ENCODE measurements at regions not wholly inside any gene's neighbourhood (a gene's known extent, or its start where the extent isn't known, plus 50 kb on each side); places are given as distances from the start of the nearest gene placed in this dataset.

DNA sequence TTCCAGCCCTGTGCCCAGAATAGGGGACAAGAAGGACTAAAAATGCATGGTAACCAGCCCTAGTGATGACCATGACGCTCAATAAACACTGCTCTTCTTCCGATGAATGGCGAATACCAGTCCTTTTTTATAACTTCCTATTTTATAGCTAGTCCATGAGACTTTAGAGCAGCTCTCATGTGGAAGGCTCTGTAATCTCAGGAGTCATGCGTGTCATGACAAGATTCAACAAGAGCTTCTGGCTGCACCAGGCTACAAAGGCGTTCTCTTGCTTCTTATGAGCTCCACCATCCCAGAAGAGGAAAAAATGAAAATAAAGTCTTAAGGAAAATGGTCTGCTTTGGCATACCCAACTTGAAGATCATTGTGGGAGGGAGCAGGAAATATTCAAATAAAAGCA, 141.0 kb downstream of the TMCO5A start:
- Histone ChIP-seq H3K4me3 (replicated peaks in 1 of 3; ENCODE audit: insufficient read depth in 1 of 3, low read depth in 1 of 3, low read length in 3 of 3) (no peak overlapping the region), H3K9me1 (replicated peaks; ENCODE audit: control insufficient read depth, extremely low read depth, insufficient read depth, low read length) (no peaks in the 10 kb centered on the region), H3K9me3 (replicated peaks; ENCODE audit: control insufficient read depth, insufficient read depth, low read length) (no peaks in the 10 kb centered on the region), H3K9ac (replicated peaks; ENCODE audit: extremely low read depth, insufficient read depth, low read length) (no peak overlapping the region), H3K79me2 (ENCODE audit: control insufficient read depth, insufficient read depth, low read length) (no peaks in the 10 kb centered on the region), H4K20me1 (replicated peaks; ENCODE audit: control insufficient read depth, extremely low read depth, insufficient read depth, low read length) (no peaks in the 10 kb centered on the region), H3K36me3 (ENCODE audit: control insufficient read depth in 2 of 2, extremely low read depth in 1 of 2, insufficient read depth in 2 of 2, low read length in 2 of 2) (no peaks in the 10 kb centered on the region), H2AFZ (ENCODE audit: low read depth, low read length) (no peak overlapping the region), H3K4me2 (ENCODE audit: insufficient read depth, low read length) (no peak overlapping the region), H3K27ac (ENCODE audit: insufficient read depth, low read depth, low read length) (no peak overlapping the region), H3K27me3 (ENCODE audit: control insufficient read depth in 2 of 2, insufficient read depth in 2 of 2, low read length in 2 of 2) (no peaks in the 10 kb centered on the region), H3K4me1 (ENCODE audit: control insufficient read depth, extremely low read depth, insufficient read depth, low read length) (peaks cover 42% of the 10 kb centered on the region)
- DNase-seq (ENCODE audit: low read depth, low spot score), result no peak
- intact Hi-C loops (cut with micrococcal nuclease), result loop anchor here (10.0 kb wide), 1 partner anchor 279 kb away; no protein-coding TSS in a partner anchor
- BruUV-seq (replicated peaks), result no TSS peak
- no peak for FAIRE-seq
- CTCF ChIA-PET, result no interaction called here
- TF ChIP-seq POLR2AphosphoS5 (IDR thresholded peaks at IDR 0.05; ENCODE audit: insufficient read depth, low read depth, low read length) (no peak), EZH2 (IDR thresholded peaks at IDR 0.05; ENCODE audit: borderline replicate concordance, low read depth, low read length, severe bottlenecking) (no peak), GATA2 (IDR thresholded peaks at IDR 0.05; ENCODE audit: insufficient read depth, insufficient read length, low read depth, low read length) (no peak), JUN (IDR thresholded peaks at IDR 0.05; ENCODE audit: borderline replicate concordance, insufficient read depth, insufficient read length, low read depth) (no peak)
- TF ChIP-seq, protein P1, sequence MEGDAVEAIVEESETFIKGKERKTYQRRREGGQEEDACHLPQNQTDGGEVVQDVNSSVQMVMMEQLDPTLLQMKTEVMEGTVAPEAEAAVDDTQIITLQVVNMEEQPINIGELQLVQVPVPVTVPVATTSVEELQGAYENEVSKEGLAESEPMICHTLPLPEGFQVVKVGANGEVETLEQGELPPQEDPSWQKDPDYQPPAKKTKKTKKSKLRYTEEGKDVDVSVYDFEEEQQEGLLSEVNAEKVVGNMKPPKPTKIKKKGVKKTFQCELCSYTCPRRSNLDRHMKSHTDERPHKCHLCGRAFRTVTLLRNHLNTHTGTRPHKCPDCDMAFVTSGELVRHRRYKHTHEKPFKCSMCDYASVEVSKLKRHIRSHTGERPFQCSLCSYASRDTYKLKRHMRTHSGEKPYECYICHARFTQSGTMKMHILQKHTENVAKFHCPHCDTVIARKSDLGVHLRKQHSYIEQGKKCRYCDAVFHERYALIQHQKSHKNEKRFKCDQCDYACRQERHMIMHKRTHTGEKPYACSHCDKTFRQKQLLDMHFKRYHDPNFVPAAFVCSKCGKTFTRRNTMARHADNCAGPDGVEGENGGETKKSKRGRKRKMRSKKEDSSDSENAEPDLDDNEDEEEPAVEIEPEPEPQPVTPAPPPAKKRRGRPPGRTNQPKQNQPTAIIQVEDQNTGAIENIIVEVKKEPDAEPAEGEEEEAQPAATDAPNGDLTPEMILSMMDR (IDR thresholded peaks at IDR 0.05; ENCODE audit: extremely low read depth in 1 of 2, insufficient read depth in 1 of 2, low read depth in 1 of 2, low read length in 2 of 2), result no peak
- dilution Hi-C loops (cut with MboI; ENCODE audit: extremely low pct_ligation_motif_present, low sequenced_read_pairs), result no loop called here
- POLR2A ChIA-PET, result no interaction called here

DNA sequence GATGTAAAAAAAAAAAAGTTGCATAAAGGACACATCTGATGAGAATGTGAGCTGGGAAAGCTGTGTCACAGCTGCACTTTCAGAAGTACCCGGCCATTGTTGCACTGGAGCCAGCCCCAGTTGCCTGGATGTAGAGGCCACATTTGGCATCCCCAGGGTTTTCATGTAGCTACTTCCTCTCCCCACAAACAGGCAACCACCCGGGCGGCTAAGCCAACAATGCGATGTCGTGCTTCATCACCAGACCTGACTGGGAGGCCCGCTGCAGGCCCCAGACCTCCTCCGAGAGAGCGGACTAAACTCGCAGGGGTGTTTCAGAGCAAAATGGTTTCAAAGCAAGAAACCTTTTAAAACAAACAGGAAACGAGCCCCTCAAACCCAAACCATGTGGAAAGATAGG, 142.3 kb downstream of the TMCO5A start:
- Histone ChIP-seq H3K9me1 (replicated peaks; ENCODE audit: control insufficient read depth, extremely low read depth, insufficient read depth, low read length) (no peaks in the 10 kb centered on the region), H3K27me3 (ENCODE audit: control insufficient read depth in 2 of 2, insufficient read depth in 2 of 2, low read length in 2 of 2) (no peaks in the 10 kb centered on the region), H3K79me2 (ENCODE audit: control insufficient read depth, insufficient read depth, low read length) (no peaks in the 10 kb centered on the region), H3K9ac (replicated peaks; ENCODE audit: extremely low read depth, insufficient read depth, low read length) (no peak overlapping the region), H4K20me1 (replicated peaks; ENCODE audit: control insufficient read depth, extremely low read depth, insufficient read depth, low read length) (no peaks in the 10 kb centered on the region), H3K9me3 (replicated peaks; ENCODE audit: control insufficient read depth, insufficient read depth, low read length) (no peaks in the 10 kb centered on the region), H3K4me2 (ENCODE audit: insufficient read depth, low read length) (no peak overlapping the region), H3K27ac (ENCODE audit: insufficient read depth, low read depth, low read length) (no peak overlapping the region), H3K4me3 (replicated peaks in 1 of 3; ENCODE audit: insufficient read depth in 1 of 3, low read depth in 1 of 3, low read length in 3 of 3) (no peak overlapping the region), H3K4me1 (ENCODE audit: control insufficient read depth, extremely low read depth, insufficient read depth, low read length) (peaks cover 39% of the 10 kb centered on the region), H3K36me3 (ENCODE audit: control insufficient read depth in 2 of 2, extremely low read depth in 1 of 2, insufficient read depth in 2 of 2, low read length in 2 of 2) (no peaks in the 10 kb centered on the region), H2AFZ (ENCODE audit: low read depth, low read length) (no peak overlapping the region)
- dilution Hi-C loops (cut with MboI; ENCODE audit: extremely low pct_ligation_motif_present, low sequenced_read_pairs), result no loop called here
- intact Hi-C loops (cut with micrococcal nuclease), result loop anchor here (10.0 kb wide), 1 partner anchor 278 kb away; no protein-coding TSS in a partner anchor
- DNase-seq (ENCODE audit: low read depth, low spot score) (no peak), FAIRE-seq (no peak)
- ChIA-PET CTCF (interaction anchor here (2.1 kb wide), 1 partner anchor 8 kb away, joined by 8 read pairs; no protein-coding TSS in a partner anchor), POLR2A (no interaction called here)
- no TSS peak for BruUV-seq (replicated peaks)
- TF ChIP-seq MAX (IDR thresholded peaks at IDR 0.05; ENCODE audit: insufficient read depth, insufficient read length) (no peak), JUN (IDR thresholded peaks at IDR 0.05; ENCODE audit: borderline replicate concordance, insufficient read depth, insufficient read length, low read depth) (no peak), FOS (IDR thresholded peaks at IDR 0.05; ENCODE audit: borderline replicate concordance, insufficient read depth, low read length) (no peak)

Measured in endothelial cell of umbilical vein (primary cell).